Gastrocnemius medialis (tissue), 4 donors: ENCODE measurements at regions not wholly inside any gene's neighbourhood (a gene's known extent, or its start where the extent isn't known, plus 50 kb on each side); places are given as distances from the start of the nearest gene placed in this dataset.

Experiments used
- CTCF ChIP-seq, 5 experiments: fragments of 450-650 bp in 3 of 5; fragments of 200-600 bp in 2 of 5; sonication (generic) in 2 of 5; IDR thresholded peaks in 4 of 5; conservative IDR thresholded peaks in 1 of 5; 1 replicate in 4 of 5; 2 replicates in 1 of 5; pipeline ENCODE4 v1.5.1; 2016 to 2019; ENCODE audit warnings: antibody characterized with exemption in 5 of 5, mild to moderate bottlenecking in 3 of 5, moderate library complexity in 3 of 5
- POLR2A ChIP-seq, 2 donors: fragments of 450-650 bp; IDR thresholded peaks; one replicate each; pipeline ENCODE4 v1.6.1; 2017; ENCODE audit warnings: antibody characterized with exemption in 2 of 2, mild to moderate bottlenecking in 2 of 2, moderate library complexity in 2 of 2

DNA sequence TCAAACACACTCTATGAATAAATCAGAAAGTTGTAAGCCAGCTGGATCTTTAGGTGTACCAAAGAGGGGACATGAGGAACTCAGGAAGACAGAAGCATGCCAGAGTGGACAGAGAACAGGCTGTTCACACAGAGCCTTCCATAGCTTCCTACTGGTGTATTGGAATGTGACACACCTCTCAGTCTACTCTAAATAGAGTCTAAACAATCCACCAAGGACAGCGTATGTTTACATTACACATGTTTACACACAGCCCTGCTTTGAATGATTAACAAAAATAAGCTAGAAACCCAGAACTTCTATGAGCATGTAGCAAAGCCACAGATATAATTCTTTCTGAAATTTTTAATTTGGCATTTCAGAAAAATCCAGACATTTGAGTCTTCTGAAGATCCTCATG lies 1279.0 kb upstream of the CDH8 start:
- TF ChIP-seq CTCF (IDR thresholded peaks at IDR 0.05 in 4 of 5, conservative IDR thresholded peaks at IDR 0.05 in 1 of 5): no peak
- no peak for TF ChIP-seq POLR2A (IDR thresholded peaks at IDR 0.05)
